Suppressor macrophage treated with lipopolysaccharide for 4 hours (primary cell): ENCODE measurements at regions not wholly inside any gene's neighbourhood (a gene's known extent, or its start where the extent isn't known, plus 50 kb on each side); places are given as distances from the start of the nearest gene placed in this dataset.
"Not testable (repeated sequence)": the region's sequence is repeated elsewhere in the genome, so short reads cannot be mapped to it uniquely, and the experiment has no call there.

ENCODE experiments used
- DNase-seq: peaks from one replicate; pipeline ENCODE4 v3.0.0-alpha.2; 2020

DNA sequence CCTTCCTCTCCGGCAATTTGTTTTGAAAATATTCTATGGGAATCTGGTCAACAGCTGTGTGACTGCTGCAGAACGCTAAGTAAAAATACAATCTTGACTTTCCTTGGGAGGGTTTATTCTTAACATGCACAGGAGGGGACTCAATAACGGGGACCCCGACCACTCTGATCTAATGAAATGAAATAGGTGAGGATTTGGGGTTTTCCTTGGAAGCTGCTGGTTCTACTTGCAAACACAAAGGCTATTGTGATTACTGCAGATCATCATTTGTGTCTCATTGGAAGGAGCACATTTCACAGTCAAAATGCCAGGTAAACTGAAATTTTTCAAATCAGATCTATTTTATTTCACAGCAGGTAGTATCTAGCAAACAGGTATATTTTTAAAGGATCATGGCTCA is 366.1 kb downstream of the SHANK2 start:
- no peak for DNase-seq

DNA sequence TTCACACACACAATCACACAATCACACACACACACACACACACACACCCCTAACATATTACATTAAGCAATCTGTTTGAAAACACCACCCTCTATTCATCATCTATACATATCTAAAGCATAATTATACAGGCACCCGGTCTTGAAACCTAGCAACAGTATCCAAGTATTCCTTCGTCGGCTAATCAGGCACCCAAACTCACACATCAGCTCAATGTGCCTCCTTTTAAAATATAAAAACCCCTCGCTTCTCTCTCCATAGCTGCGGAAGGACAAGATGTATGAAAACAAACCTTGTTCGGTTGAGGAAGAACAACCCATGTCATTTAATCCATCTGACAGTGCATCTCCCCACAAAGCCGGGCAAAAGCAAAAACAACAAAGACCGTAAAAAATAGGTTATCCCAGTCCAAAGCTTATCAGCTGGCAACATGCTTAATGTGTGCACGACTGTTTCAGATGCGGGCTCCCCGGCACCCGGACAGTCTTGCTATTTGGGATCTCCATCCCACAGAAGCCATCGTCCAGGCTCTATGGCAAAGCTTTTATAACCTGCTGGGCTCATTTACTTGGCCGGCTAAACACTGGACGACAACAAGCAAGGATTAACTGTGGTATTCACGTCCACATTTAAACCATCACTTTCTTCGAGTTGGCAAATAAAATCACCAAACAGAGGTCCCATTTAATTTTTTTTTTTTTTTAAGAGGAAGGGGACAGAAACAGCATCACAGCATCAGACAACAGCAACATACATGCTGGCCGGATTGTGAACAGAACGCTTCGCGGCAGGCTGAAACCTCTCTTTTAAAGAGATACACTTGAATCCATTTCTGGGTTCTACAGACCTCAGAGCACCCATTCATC is 365.5 kb downstream of the SHANK2 start:
- no peak for DNase-seq

DNA sequence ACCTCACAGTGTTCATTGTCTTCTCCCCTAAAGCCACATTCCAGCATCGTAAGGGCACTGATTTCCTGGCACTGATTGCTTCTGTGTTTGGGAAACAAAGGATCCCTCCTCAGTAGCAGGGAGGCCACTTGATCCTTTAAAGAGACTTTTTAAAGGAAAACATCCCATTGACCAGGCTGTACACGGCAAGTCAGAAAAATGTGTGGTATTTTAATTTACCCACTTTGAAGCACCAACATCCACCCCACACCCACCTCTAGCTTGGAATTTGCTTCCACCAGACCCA is 364.9 kb downstream of the SHANK2 start:
- no peak for DNase-seq

DNA sequence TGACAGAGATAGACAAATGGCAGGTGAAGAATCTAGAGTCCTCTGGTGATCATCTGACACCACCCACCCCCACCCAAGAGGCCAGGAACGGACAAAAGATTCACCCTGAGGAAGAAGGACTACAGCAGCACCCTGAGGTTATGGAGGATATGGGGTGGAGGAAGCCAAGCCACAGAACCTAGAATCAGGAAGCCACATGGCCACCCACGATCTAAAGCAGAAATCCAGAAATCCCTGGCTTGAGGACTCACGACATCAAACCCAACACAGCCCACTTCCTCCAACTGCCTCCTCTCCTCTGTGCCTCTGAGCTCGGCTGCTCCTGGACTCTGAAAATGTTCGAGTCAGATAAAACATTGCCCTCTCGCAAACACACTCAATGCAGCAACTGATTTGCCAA is 364.3 kb downstream of the SHANK2 start:
- no peak for DNase-seq

DNA sequence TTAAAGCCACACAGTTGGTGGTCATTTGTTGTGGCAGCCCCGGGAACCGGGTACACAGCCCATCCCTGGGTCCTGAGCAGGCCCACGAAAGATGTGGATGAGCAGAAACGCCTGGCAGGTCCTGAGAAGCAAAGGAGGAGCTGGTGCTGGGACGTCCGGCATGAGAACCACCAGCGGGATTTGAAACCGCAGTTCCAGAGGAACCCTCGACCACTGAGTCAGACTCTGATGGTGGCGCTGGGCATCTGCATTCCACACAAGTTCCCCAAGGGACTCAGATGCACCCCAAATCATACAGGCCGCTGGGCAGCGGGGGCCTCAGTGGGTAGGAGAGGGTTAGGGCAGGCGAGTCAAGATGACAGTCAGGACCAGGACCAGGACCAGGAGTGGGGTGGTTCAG is 363.0 kb downstream of the SHANK2 start:
- DNase-seq: no peak

DNA sequence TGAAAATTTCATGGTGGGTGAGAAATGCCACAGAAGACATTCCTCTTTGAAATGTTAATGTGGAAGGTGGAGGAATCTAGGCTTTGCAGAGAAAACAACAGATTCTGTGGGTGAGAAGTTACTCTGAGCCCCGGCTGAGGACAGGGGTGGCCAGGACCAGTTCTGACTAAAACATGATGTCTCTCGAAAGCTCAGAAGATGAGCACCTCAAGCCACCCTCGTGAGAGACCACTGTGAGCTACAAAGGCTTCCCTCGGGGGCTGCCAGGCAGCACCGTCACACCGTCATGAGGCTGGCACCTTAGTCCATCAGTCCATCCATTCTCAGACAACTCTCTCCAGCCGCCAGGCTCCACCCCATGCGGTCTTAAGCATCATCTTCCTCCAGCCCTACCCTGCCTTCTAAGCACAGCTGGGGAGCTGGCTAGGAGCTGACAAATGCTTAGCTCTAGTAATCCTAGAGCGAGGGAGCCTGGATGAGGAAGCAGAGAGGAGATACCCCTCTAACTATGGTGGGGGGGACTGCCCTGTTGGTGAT is 360.5 kb downstream of the SHANK2 start:
- no peak for DNase-seq

DNA sequence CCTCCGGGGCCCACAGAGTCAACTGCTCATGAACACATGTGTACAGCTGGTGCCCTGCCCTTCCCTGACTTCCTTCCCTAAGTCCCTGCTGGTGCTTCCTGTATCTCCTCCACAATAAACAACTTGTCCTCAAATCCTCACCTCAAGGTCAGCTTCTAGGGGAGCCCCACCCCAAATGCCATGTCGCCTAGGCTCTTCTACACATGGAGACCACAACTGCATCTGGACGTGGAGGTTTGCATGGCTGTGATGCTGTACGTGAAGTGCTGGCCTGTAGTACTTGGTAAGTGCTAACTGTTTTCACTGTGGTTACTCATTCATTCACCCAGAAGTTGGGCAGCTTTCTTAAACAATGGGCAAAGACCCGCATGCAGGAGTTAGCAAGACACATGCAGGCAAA is 359.5 kb downstream of the SHANK2 start:
- no peak for DNase-seq

DNA sequence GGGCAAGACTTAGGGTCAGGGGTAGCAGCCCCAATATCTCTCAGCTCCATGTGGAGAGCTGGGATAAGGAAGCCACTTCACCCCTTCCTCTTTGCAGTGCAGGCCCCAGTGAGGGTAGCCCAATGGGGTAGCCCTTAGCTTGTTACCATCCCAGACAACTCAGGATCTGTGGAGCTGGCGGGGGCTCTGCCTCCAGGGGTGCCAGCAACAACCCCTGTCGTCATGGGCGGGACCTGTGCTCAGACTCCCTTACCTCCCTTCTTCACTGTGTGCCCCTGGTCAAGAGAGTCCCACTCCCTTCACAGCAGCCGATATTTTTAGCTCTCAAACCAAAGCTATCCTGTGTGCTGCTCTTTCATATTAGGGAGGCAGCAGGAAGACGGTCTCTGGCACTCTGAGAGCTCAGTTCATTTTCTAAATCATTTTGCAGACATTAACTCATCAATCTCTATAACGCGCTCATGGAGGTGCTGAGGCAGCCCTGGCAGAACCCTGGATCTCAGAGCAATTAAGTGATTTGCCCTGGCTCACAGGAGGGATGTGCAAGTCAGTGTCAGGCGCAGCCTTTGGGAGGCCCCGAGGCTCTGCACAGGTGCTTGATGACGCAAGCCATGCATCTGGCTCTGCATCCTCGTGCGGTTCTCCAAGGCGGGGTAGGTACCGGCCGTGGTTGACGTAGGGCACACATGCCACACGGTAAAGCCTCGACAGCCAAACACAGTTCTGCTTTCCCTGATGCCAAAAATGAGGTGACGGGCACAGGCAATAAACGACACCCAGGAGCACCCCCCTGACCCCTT is 357.6 kb downstream of the SHANK2 start:
- DNase-seq: no peak

- no peak for DNase-seq
Measured at GRCh38 chr11:70895366-70895670, 357.1 kb downstream of the SHANK2 start.

DNA sequence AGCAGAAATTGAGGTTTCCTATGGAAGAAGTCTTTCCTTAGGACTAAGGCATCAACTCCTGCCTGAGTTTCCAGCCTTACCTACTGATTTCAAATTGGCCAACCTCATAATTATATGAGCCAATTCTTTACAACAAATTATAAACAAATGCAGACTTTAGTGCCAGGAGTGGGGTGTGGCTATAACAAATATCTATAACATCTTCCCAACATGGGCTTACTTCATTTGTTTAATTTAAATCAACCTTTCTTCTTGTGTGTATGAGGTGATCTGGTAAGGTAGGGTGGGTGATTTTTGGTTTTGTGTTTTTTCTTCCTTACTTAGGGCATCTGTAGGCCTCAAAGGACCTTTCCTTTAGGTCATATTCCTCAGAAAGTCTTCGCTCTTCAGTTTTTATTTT is 354.9 kb downstream of the SHANK2 start:
- no peak for DNase-seq

GRCh38 chr11:70899616-70900015 is 352.8 kb downstream of the SHANK2 start:
- no peak for DNase-seq

- DNase-seq: no peak
Measured at GRCh38 chr11:70900540-70900939, 351.8 kb downstream of the SHANK2 start.

- DNase-seq: peak; percentile 52
Measured at GRCh38 chr11:70901951-70902521, 350.3 kb downstream of the SHANK2 start.

GRCh38 chr11:70903229-70903628 is 349.1 kb downstream of the SHANK2 start:
- not testable (repeated sequence) for DNase-seq

- DNase-seq: no peak
Measured at GRCh38 chr11:70906101-70906500, 346.3 kb downstream of the SHANK2 start.

DNA sequence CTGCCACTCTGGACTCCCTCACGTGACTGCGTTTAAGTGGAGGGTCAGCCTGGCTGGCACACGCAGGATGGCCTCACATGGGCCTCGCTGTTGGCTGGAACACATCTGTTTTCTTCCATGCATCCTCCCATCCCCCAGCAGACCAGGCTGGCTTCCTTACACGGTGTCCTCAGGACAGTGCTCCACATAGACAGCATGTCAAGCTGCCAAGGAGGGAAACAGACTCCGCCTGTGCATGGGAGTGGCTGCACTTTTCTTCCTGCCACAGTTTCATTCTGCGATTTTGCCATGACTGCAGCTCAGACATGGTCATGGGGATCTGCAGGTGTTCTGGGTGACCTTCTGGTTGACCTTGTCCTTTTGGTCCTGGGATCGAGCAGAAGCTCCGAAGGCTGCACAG is 344.2 kb downstream of the SHANK2 start:
- no peak for DNase-seq

GRCh38 chr11:70910835-70911234 is 341.5 kb downstream of the SHANK2 start:
- DNase-seq: no peak

DNA sequence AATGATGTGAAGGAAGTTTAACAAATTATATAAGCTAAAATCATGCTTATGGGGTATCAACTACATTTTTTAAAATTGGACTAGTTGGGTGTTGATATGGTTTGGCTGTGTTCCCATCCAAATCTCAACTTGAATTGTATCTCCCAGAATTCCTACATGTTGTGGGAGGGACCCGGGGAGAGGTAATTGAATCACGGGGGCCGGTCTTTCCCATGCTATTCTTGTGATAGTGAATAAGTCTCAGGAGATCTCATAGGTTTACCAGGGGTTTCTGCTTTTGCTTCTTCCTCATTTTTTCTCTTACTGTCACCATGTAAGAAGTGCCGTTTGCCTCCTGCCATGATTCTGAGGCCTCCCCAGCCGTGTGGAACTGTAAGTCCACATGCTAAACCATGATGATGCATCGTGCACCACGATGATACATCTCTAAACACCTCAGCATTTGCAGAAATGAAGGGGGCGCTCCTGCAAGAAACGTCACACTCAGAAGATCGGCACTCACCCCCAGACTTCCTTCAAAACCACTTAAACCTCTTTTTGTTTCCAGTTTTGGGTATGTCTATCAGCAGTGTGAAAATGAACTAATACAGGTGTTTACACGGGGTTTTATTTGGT is 340.0 kb downstream of the SHANK2 start:
- no peak for DNase-seq

- no peak for DNase-seq
Measured at GRCh38 chr11:70913715-70914231, 338.6 kb downstream of the SHANK2 start.

GRCh38 chr11:70914496-70914895 is 337.9 kb downstream of the SHANK2 start:
- no peak for DNase-seq

DNA sequence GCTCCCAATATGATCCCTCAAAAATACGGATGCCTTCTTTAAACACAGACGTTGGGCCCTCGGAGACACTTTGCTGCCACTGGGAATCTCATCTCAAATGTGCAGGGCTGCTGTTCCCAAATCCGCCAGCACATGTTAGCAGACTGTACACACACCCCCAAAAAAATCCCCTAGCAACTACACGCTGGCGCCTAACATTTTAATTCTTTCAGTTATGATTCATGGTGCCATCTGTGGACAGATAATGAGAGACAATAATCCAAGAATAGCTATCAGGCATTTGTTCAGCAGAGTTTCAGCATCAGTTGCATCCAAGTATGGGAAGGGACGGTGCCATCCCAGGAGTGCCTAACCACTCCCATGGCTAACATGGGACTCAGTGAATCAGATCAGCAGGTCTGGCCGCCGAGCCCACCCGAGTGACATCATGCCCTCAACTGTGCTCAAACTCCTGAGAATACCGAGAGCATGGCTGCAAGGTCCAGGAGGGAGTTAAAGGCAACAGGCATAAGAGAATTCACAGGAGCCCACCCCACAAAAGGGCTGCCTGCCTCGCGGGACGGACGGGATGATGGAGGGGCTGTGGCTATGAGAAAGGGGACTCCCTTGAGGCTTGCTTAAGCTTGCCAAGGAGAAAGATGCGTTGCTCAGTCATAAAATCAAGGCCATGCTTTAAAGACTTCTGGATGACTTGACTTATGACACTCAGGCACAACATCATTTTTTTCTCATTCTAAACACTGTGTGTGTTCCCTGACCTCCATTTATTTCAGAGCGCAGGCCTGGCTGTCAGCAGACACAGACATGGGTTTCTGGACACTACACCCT is 337.0 kb downstream of the SHANK2 start:
- DNase-seq: no peak

DNA sequence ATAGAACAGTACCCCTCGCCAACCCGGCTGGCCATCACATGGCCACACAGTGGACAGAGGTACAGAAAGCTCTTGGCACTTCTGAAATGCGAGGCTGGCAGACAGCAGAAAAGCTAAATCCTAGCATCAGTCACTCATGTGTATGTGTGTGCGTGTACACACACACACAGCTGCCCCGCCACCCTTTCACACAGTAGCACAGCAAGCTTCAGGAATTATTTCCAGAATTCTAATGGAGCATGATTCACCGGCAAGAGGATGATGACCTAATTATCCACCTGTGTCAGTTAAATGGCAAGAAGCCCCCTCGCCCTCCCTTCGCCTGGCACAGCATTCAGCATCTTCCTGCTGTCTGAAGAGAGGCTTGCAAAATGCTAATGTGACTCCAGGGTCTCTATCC is 336.0 kb downstream of the SHANK2 start:
- no peak for DNase-seq
